ENCODE measurements at regions not wholly inside any gene's neighbourhood (a gene's known extent, or its start where the extent isn't known, plus 50 kb on each side); places are given as distances from the start of the nearest gene placed in this dataset.

- H3K36me3 ChIP-seq (ENCODE audit: control insufficient read depth, insufficient read depth, low read length) = no peaks in the 10 kb centered on the region
- no peak overlapping the region for H3K4me3 ChIP-seq (ENCODE audit: low read depth, low read length)
- DNase-seq (ENCODE audit: low read depth) (no peak), FAIRE-seq (no peak)
- H3K27me3 ChIP-seq (ENCODE audit: control insufficient read depth, insufficient read depth, low read length) = no peaks in the 10 kb centered on the region
- TF ChIP-seq CTCF (IDR thresholded peaks at IDR 0.05; ENCODE audit: insufficient read depth, low read length, severe bottlenecking) = no peak
Observed at GRCh38 chr5:164373876-164374275, 868.5 kb downstream of the MAT2B start.

GRCh38 chr5:164375051-164375450, 869.6 kb downstream of the MAT2B start:
- DNase-seq (ENCODE audit: low read depth) (peak; percentile 52), FAIRE-seq (no peak)

GRCh38 chr5:164376843-164377242, 871.4 kb downstream of the MAT2B start:
- H3K27me3 ChIP-seq (ENCODE audit: control insufficient read depth, insufficient read depth, low read length) = no peaks in the 10 kb centered on the region
- H3K36me3 ChIP-seq (ENCODE audit: control insufficient read depth, insufficient read depth, low read length) = no peaks in the 10 kb centered on the region
- no peak overlapping the region for H3K4me3 ChIP-seq (ENCODE audit: low read depth, low read length)
- no peak for TF ChIP-seq CTCF (IDR thresholded peaks at IDR 0.05; ENCODE audit: insufficient read depth, low read length, severe bottlenecking)
- no peak for DNase-seq (ENCODE audit: low read depth)
- no peak for FAIRE-seq

More at GRCh38 chr5:164375051-164375450, 869.6 kb downstream of the MAT2B start:
- Histone ChIP-seq H3K36me3 (ENCODE audit: control insufficient read depth, insufficient read depth, low read length) (no peaks in the 10 kb centered on the region), H3K4me3 (ENCODE audit: low read depth, low read length) (no peak overlapping the region), H3K27me3 (ENCODE audit: control insufficient read depth, insufficient read depth, low read length) (no peaks in the 10 kb centered on the region)
- no peak for TF ChIP-seq CTCF (IDR thresholded peaks at IDR 0.05; ENCODE audit: insufficient read depth, low read length, severe bottlenecking)

- no peaks in the 10 kb centered on the region for H3K36me3 ChIP-seq (ENCODE audit: control insufficient read depth, insufficient read depth, low read length)
- no peak for TF ChIP-seq CTCF (IDR thresholded peaks at IDR 0.05; ENCODE audit: insufficient read depth, low read length, severe bottlenecking)
- no peak overlapping the region for H3K4me3 ChIP-seq (ENCODE audit: low read depth, low read length)
- H3K27me3 ChIP-seq (ENCODE audit: control insufficient read depth, insufficient read depth, low read length) = no peaks in the 10 kb centered on the region
- DNase-seq (ENCODE audit: low read depth) (peak; percentile 53), FAIRE-seq (no peak)
Observed at GRCh38 chr5:164377746-164378145, 872.3 kb downstream of the MAT2B start.

GRCh38 chr5:164383662-164384061, 878.2 kb downstream of the MAT2B start:
- no peak for TF ChIP-seq CTCF (IDR thresholded peaks at IDR 0.05; ENCODE audit: insufficient read depth, low read length, severe bottlenecking)
- no peaks in the 10 kb centered on the region for H3K36me3 ChIP-seq (ENCODE audit: control insufficient read depth, insufficient read depth, low read length)
- no peak overlapping the region for H3K4me3 ChIP-seq (ENCODE audit: low read depth, low read length)
- no peaks in the 10 kb centered on the region for H3K27me3 ChIP-seq (ENCODE audit: control insufficient read depth, insufficient read depth, low read length)
- DNase-seq (ENCODE audit: low read depth) = no peak
- no peak for FAIRE-seq

GRCh38 chr5:164392531-164392930, 887.1 kb downstream of the MAT2B start:
- DNase-seq (ENCODE audit: low read depth) (no peak), FAIRE-seq (no peak)
- Histone ChIP-seq H3K36me3 (ENCODE audit: control insufficient read depth, insufficient read depth, low read length) (no peaks in the 10 kb centered on the region), H3K27me3 (ENCODE audit: control insufficient read depth, insufficient read depth, low read length) (no peaks in the 10 kb centered on the region), H3K4me3 (ENCODE audit: low read depth, low read length) (no peak overlapping the region)
- TF ChIP-seq CTCF (IDR thresholded peaks at IDR 0.05; ENCODE audit: insufficient read depth, low read length, severe bottlenecking) = no peak

Data from bronchial epithelial cell (primary cell).